ENCODE measurements at regions not wholly inside any gene's neighbourhood (a gene's known extent, or its start where the extent isn't known, plus 50 kb on each side); places are given as distances from the start of the nearest gene placed in this dataset.
A peak's percentile ranks its signal among the peaks of the same experiment; 100 is the strongest.
"Not testable (repeated sequence)": the region's sequence is repeated elsewhere in the genome, so short reads cannot be mapped to it uniquely, and the experiment has no call there.

GRCh38 chr4:128758314-128758922 lies 51.1 kb upstream of the JADE1 start:
- DNase-seq: no peak

GRCh38 chr4:128757712-128758111 lies 51.8 kb upstream of the JADE1 start:
- DNase-seq: no peak

DNA sequence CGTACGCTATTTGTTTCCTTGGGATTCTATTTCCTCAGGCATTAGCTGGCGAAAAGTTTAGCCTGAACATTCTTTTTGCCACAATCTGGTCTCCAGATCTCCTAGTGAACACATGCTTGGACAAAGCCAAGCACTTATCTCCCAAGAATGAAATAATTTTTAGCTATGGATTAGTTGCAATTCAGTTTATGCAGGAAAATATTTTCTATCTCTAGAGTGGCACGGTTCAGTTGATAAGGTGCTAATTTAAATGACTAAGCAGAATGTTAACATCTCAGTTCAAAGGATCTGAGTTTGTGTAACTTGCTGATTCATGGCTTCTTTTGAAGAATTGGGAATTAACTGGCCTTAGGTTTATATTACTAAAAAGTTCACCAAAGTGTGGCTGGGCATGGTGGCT lies 58.1 kb upstream of the JADE1 start:
- no peak for DNase-seq

GRCh38 chr4:128741748-128742147 lies 67.8 kb upstream of the JADE1 start:
- not testable (repeated sequence) for DNase-seq

- no peak for DNase-seq
Measured at GRCh38 chr4:128737098-128737513, 72.4 kb upstream of the JADE1 start.

DNA sequence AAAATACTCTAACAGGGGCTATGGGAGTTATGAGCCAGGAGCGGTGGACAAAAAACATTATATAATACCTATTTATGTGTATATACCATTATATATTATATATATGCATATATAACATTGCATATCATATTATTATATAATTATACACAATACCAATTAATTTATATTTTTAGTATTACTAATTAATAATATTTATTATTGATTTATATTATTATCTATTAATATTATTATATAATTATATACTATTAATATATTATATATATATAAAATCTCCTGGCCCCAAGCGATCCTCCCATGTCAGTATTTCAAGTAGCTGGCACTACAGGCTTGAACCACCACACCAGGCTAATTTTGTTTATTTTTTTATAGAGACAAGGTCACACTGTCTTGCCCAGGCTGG lies 73.8 kb upstream of the JADE1 start:
- DNase-seq: no peak

- no peak for DNase-seq
Measured at GRCh38 chr4:128728190-128728589, 81.3 kb upstream of the JADE1 start.

DNA sequence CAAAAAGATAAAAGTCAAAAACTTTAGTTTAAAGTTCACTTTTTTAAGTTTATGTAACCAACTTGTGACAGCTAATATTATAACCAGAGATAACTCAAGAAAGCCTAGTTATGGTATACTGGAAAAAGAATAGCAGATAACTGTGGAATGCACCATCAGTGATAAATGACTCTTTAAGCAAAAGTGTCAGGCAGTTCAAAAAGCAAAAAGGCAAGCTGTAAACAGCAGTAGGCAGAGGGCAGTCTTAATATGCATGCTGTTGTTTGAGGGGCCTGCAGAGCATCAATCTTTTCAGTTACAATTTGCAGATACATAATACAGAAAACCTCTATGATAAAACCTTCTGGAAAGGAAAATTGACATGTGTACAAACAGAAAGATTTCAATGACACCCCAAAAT lies 81.8 kb upstream of the JADE1 start:
- no peak for DNase-seq

GRCh38 chr4:128725405-128726055 lies 84.0 kb upstream of the JADE1 start:
- no peak for DNase-seq

GRCh38 chr4:128722911-128723310 lies 86.6 kb upstream of the JADE1 start:
- no peak for DNase-seq

DNA sequence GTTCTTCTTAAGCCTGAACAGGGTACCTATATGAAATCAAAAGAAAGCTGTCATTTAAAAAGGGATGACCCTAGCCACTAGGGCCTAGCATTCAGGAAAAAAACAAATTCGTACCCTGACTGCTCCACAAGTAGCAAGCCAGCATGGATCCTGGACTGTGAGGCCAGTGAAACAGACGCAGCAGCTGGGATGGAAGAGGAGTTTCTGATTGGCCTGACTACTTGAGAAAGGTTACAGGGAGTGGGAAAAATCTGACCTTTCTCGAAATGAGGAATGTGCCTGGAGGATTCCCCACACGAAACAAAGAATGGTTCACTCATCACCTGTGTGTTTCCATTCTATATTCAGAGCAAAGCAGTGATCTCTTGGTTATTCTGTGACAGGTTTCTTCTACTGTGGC lies 87.6 kb upstream of the JADE1 start:
- no peak for DNase-seq

DNA sequence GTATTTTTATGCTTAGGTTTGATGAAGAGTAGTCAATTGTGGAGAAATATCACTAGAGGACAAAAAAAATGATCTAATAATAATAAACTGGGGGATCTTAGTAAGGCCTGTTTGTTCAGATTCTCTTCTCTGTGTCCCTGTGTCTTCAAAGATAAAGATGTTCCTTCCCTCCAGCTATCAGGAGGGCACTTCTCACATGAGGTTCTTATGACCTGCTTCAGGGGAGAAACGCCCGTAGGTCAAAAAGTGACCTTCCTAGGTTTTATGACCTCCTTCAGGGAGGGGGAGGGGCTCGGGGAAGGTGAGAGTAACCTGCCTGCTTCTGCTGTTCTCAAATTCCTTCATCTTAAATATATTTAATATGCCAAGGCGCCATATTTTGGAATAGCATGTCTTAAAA lies 89.2 kb upstream of the JADE1 start:
- DNase-seq: no peak

DNA sequence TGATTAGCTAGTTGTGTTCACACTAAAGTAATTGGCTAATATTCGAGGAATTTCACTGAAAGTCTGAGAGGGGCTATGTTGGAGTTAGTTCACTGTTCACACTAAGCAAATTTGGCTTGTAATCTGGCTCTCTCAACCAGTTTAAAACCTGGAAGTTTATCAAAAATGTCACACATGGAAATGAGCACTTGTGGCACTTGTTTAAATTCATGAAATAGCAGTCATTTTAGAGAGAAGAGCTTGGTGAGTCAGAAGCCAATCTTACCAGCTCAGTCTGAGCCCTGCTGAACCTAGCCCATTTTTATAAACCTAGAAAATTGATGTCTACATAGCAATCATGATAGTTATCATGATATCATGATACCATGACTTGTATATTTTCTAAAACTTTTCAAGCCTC lies 90.7 kb upstream of the JADE1 start:
- DNase-seq: no peak

GRCh38 chr4:128716338-128716737 lies 93.2 kb upstream of the JADE1 start:
- peak; percentile 11 for DNase-seq

- no peak for DNase-seq
Measured at GRCh38 chr4:128715616-128716015, 93.9 kb upstream of the JADE1 start.

DNA sequence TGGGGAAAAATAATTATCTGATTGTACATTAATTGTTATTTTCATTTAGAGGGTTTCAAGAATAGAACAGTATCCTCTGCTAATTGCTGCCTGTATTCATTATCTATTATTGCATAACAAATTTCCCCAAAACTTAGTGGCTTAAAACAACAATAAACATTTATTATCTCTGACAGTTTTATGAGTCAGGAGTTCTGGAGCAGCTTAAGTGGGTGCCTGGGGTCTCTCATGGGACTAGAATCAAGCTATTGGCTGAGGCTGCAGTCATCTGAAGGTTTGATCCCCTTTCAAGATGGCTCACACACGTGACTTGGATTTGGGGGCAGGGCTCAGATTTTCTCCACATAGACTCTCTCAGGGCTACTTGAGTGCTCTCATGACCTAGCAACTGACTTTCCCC lies 98.1 kb upstream of the JADE1 start:
- no peak for DNase-seq

- no peak for DNase-seq
Measured at GRCh38 chr4:128709268-128709667, 100.2 kb upstream of the JADE1 start.

DNA sequence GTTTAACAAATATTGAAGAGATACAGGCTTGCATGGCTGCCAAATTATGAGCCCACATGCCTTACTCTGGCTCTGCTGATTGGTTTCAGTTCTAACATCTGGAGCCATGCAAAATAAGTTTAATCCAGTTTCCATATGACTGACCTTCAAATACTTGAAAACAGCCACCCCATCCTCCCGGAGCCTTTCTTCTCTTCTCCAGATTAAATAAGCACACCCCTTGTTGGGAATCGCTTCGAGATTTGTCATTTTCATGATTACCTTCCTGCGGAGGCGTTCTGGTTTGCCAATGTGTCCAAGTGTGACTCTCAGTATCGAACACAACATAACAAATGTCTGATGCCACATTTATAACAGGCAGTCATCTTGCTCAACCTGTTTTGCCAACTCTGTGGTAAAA lies 101.6 kb upstream of the JADE1 start:
- peak; percentile 60 for DNase-seq

GRCh38 chr4:128703948-128704347 lies 105.6 kb upstream of the JADE1 start:
- no peak for DNase-seq

GRCh38 chr4:128700659-128701350 lies 108.7 kb upstream of the JADE1 start:
- DNase-seq: no peak

GRCh38 chr4:128698386-128698785 lies 111.1 kb upstream of the JADE1 start:
- DNase-seq: no peak

GRCh38 chr4:128697323-128697722 lies 112.2 kb upstream of the JADE1 start:
- no peak for DNase-seq

DNA sequence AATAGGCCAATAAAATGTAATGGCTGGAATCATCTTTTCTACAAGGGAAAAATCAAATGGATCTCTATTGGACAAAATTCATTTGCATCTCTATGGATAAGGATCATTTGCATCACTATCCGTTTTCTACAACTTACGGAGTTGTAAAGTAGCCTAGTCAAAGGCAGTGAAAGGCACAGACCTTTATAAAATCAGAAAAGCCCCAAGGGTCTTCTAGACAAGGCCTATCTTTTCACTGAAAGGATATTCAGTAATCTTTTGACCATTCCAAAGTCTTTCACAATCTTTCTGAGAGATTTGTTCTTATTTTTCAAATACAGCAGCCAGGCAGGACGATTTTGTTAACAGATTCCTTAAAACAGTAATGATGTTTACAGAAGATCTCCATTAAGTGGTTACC lies 119.5 kb upstream of the JADE1 start:
- no peak for DNase-seq

DNA sequence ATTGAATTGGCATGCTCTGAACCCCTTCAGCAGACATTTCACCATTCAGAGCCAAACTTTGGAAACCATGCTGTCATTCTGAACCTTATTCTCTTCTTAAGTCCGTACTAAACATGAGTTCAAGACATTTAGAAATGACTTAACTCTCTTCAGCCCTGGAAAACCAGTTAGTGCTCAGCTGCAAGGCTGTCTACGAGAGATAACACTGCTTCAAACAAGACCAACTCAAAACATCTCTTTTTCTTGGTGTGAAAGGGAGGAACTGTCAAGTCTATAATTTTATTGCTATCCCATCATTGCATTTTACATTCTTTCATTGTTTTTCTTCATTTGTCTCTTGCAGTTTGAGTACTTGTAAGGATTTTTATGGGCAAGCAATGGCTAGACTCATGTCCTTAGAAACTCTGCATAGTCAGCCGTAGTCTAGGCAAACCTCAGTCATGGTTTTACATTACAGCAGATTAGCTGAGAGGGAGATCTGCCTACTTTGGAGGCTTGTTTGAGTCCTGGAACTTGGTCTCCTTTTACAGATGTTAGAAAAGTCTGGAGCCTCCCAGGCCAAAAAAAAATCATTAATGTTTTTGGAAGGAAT lies 120.6 kb upstream of the JADE1 start:
- DNase-seq: no peak

Data from skin of body (tissue), 1 donor.